ENCODE measurements at regions not wholly inside any gene's neighbourhood (a gene's known extent, or its start where the extent isn't known, plus 50 kb on each side); places are given as distances from the start of the nearest gene placed in this dataset.

GRCh38 chr2:124973396-124973795 is 948.3 kb downstream of the CNTNAP5 start:
- H3K4me1 ChIP-seq (ENCODE audit: control insufficient read depth in 2 of 2, insufficient read depth in 2 of 2, low read length in 2 of 2) = no peaks in the 10 kb centered on the region
- H3K79me2 ChIP-seq (ENCODE audit: control insufficient read depth, insufficient read depth, low read length) = no peaks in the 10 kb centered on the region
- no peak overlapping the region for H3K4me3 ChIP-seq (ENCODE audit: control extremely low read depth in 1 of 5, extremely low read depth in 1 of 5, insufficient read depth in 1 of 5, low read depth in 2 of 5, low read length in 4 of 5)
- POLR2A ChIA-PET = no interaction called here
- Mint-ChIP-seq H3K4me3 (no peak overlapping the region), H3K4me1 (no peaks in the 10 kb centered on the region), H3K27me3 (no peaks in the 10 kb centered on the region), H3K27ac (no peak overlapping the region), H3K9me3 (ENCODE audit: insufficient read depth) (no peaks in the 10 kb centered on the region)
- CTCF ChIA-PET = no interaction called here
- TF ChIP-seq EZH2 (IDR thresholded peaks at IDR 0.05; ENCODE audit: borderline replicate concordance, insufficient read depth, low read depth, low read length, poor library complexity, severe bottlenecking) = no peak
- no peak for TF ChIP-seq CTCF (IDR thresholded peaks at IDR 0.05)
- H3K4me2 ChIP-seq (replicated peaks; ENCODE audit: low read depth, low read length, poor library complexity, severe bottlenecking) = no peak overlapping the region
- no peaks in the 10 kb centered on the region for H4K20me1 ChIP-seq (ENCODE audit: control insufficient read depth, insufficient read depth, low read length, poor library complexity, severe bottlenecking)
- H3K27ac ChIP-seq (ENCODE audit: low read length in 2 of 2) = no peak overlapping the region
- H3K36me3 ChIP-seq (replicated peaks in 1 of 2; ENCODE audit: control extremely low read depth in 1 of 2, control insufficient read depth in 1 of 2, extremely low read depth in 1 of 2, insufficient read depth in 2 of 2, low read length in 1 of 2) = no peaks in the 10 kb centered on the region
- WGBS (ENCODE audit: insufficient coverage) = no CpG with 5 or more reads among the region's 1 CpG
- ATAC-seq (ENCODE audit: low read depth) (no peak), DNase-seq (no peak)
- no peaks in the 10 kb centered on the region for H3K27me3 ChIP-seq (replicated peaks in 1 of 4; ENCODE audit: control extremely low read depth in 1 of 4, control insufficient read depth in 3 of 4, insufficient read depth in 4 of 4, low read length in 3 of 4)
- no peak overlapping the region for H3K9ac ChIP-seq (ENCODE audit: low read length)
- peaks cover 0 to 6% (median 0%) of the 10 kb centered on the region in 3 donors for H3K9me3 ChIP-seq (ENCODE audit: control extremely low read depth in 1 of 3, control insufficient read depth in 2 of 3, insufficient read depth in 1 of 3, low read length in 2 of 3)
- intact Hi-C loops (cut with micrococcal nuclease) = no loop called here
- H2AFZ ChIP-seq (ENCODE audit: insufficient read depth, low read depth, low read length, poor library complexity, severe bottlenecking) = no peak overlapping the region

- Mint-ChIP-seq H3K27me3 (no peaks in the 10 kb centered on the region), H3K9me3 (ENCODE audit: insufficient read depth) (peaks cover 3% of the 10 kb centered on the region), H3K4me3 (no peak overlapping the region), H3K4me1 (no peaks in the 10 kb centered on the region), H3K27ac (no peak overlapping the region)
- H3K4me2 ChIP-seq (replicated peaks; ENCODE audit: low read depth, low read length, poor library complexity, severe bottlenecking) = no peak overlapping the region
- ATAC-seq (ENCODE audit: low read depth) (no peak), DNase-seq (no peak)
- H3K9me3 ChIP-seq (ENCODE audit: control extremely low read depth in 1 of 3, control insufficient read depth in 2 of 3, insufficient read depth in 1 of 3, low read length in 2 of 3) = peaks cover 0 to 6% (median 0%) of the 10 kb centered on the region in 3 donors
- H3K4me3 ChIP-seq (ENCODE audit: control extremely low read depth in 1 of 5, extremely low read depth in 1 of 5, insufficient read depth in 1 of 5, low read depth in 2 of 5, low read length in 4 of 5) = no peak overlapping the region
- intact Hi-C loops (cut with micrococcal nuclease) = no loop called here
- POLR2A ChIA-PET = no interaction called here
- H3K9ac ChIP-seq (ENCODE audit: low read length) = no peak overlapping the region
- no peaks in the 10 kb centered on the region for H3K27me3 ChIP-seq (replicated peaks in 1 of 4; ENCODE audit: control extremely low read depth in 1 of 4, control insufficient read depth in 3 of 4, insufficient read depth in 4 of 4, low read length in 3 of 4)
- H3K36me3 ChIP-seq (replicated peaks in 1 of 2; ENCODE audit: control extremely low read depth in 1 of 2, control insufficient read depth in 1 of 2, extremely low read depth in 1 of 2, insufficient read depth in 2 of 2, low read length in 1 of 2) = no peaks in the 10 kb centered on the region
- H3K27ac ChIP-seq (ENCODE audit: low read length in 2 of 2) = no peak overlapping the region
- no peak overlapping the region for H2AFZ ChIP-seq (ENCODE audit: insufficient read depth, low read depth, low read length, poor library complexity, severe bottlenecking)
- CTCF ChIA-PET = no interaction called here
- TF ChIP-seq EZH2 (IDR thresholded peaks at IDR 0.05; ENCODE audit: borderline replicate concordance, insufficient read depth, low read depth, low read length, poor library complexity, severe bottlenecking) = no peak
- no peak for TF ChIP-seq CTCF (IDR thresholded peaks at IDR 0.05)
- H3K4me1 ChIP-seq (ENCODE audit: control insufficient read depth in 2 of 2, insufficient read depth in 2 of 2, low read length in 2 of 2) = no peaks in the 10 kb centered on the region
- 71% methylated on average over 2 of the region's 3 CpGs for WGBS (ENCODE audit: insufficient coverage)
- H3K79me2 ChIP-seq (ENCODE audit: control insufficient read depth, insufficient read depth, low read length) = no peaks in the 10 kb centered on the region
- H4K20me1 ChIP-seq (ENCODE audit: control insufficient read depth, insufficient read depth, low read length, poor library complexity, severe bottlenecking) = no peaks in the 10 kb centered on the region
These were observed 950.1 kb downstream of the CNTNAP5 start for GRCh38 chr2:124975224-124975623.
